ENCODE measurements at regions not wholly inside any gene's neighbourhood (a gene's known extent, or its start where the extent isn't known, plus 50 kb on each side); places are given as distances from the start of the nearest gene placed in this dataset.

GRCh38 chr6:4656106-4656505, 120.1 kb upstream of the CDYL start:
- H3K27ac ChIP-seq = no peak overlapping the region
- no peak overlapping the region for H3K4me3 ChIP-seq (ENCODE audit: low read depth, low read length)
- H3K36me3 ChIP-seq = no peaks in the 10 kb centered on the region
- no peak for DNase-seq
- no peak for TF ChIP-seq CTCF (IDR thresholded peaks at IDR 0.05; ENCODE audit: low read depth, low read length)
- H3K27me3 ChIP-seq (ENCODE audit: insufficient read depth, low read depth, severe bottlenecking) = peaks cover 52% of the 10 kb centered on the region
- H3K9me3 ChIP-seq (ENCODE audit: severe bottlenecking) = no peaks in the 10 kb centered on the region

GRCh38 chr6:4655196-4656025, 120.8 kb upstream of the CDYL start:
- peaks cover 45% of the 10 kb centered on the region for H3K27me3 ChIP-seq (ENCODE audit: insufficient read depth, low read depth, severe bottlenecking)
- no peak for TF ChIP-seq CTCF (IDR thresholded peaks at IDR 0.05; ENCODE audit: low read depth, low read length)
- no peak for DNase-seq

GRCh38 chr6:4653141-4653540, 123.1 kb upstream of the CDYL start:
- Histone ChIP-seq H3K36me3 (no peaks in the 10 kb centered on the region), H3K4me3 (ENCODE audit: low read depth, low read length) (no peak overlapping the region), H3K27me3 (ENCODE audit: insufficient read depth, low read depth, severe bottlenecking) (peaks cover 50% of the 10 kb centered on the region), H3K9me3 (ENCODE audit: severe bottlenecking) (no peaks in the 10 kb centered on the region), H3K27ac (no peak overlapping the region)
- TF ChIP-seq CTCF (IDR thresholded peaks at IDR 0.05; ENCODE audit: low read depth, low read length) = no peak
- DNase-seq = no peak

More at GRCh38 chr6:4655196-4656025, 120.8 kb upstream of the CDYL start:
- H3K9me3 ChIP-seq (ENCODE audit: severe bottlenecking) = no peaks in the 10 kb centered on the region
- H3K27ac ChIP-seq = no peak overlapping the region
- no peak overlapping the region for H3K4me3 ChIP-seq (ENCODE audit: low read depth, low read length)
- no peaks in the 10 kb centered on the region for H3K36me3 ChIP-seq

- no peaks in the 10 kb centered on the region for H3K9me3 ChIP-seq (ENCODE audit: severe bottlenecking)
- peaks cover 49% of the 10 kb centered on the region for H3K27me3 ChIP-seq (ENCODE audit: insufficient read depth, low read depth, severe bottlenecking)
- DNase-seq = no peak
- no peaks in the 10 kb centered on the region for H3K36me3 ChIP-seq
- H3K27ac ChIP-seq = no peak overlapping the region
- TF ChIP-seq CTCF (IDR thresholded peaks at IDR 0.05; ENCODE audit: low read depth, low read length) = no peak
- H3K4me3 ChIP-seq (ENCODE audit: low read depth, low read length) = no peak overlapping the region
These were observed 124.3 kb upstream of the CDYL start for GRCh38 chr6:4651831-4652467.

GRCh38 chr6:4649728-4650127, 126.5 kb upstream of the CDYL start:
- no peak for TF ChIP-seq CTCF (IDR thresholded peaks at IDR 0.05; ENCODE audit: low read depth, low read length)
- Histone ChIP-seq H3K27me3 (ENCODE audit: insufficient read depth, low read depth, severe bottlenecking) (peaks cover 31% of the 10 kb centered on the region), H3K27ac (no peak overlapping the region), H3K4me3 (ENCODE audit: low read depth, low read length) (no peak overlapping the region), H3K36me3 (no peaks in the 10 kb centered on the region), H3K9me3 (ENCODE audit: severe bottlenecking) (no peaks in the 10 kb centered on the region)
- no peak for DNase-seq

Data from WERI-Rb-1 (cell line).